ENCODE measurements at regions not wholly inside any gene's neighbourhood (a gene's known extent, or its start where the extent isn't known, plus 50 kb on each side); places are given as distances from the start of the nearest gene placed in this dataset.
"Not testable (repeated sequence)": the region's sequence is repeated elsewhere in the genome, so short reads cannot be mapped to it uniquely, and the experiment has no call there.

- DNase-seq (ENCODE audit: low spot score in 2 of 2) (no peak), ATAC-seq (no peak)
- Mint-ChIP-seq H3K27ac (no peak overlapping the region), H3K9me3 (no peaks in the 10 kb centered on the region), H3K36me3 (no peaks in the 10 kb centered on the region)
Observed at GRCh38 chr6:126682440-126682839, 342.5 kb downstream of the CENPW start.

- peaks cover 5 to 13% of the 10 kb centered on the region in 2 donors for H3K9me3 Mint-ChIP-seq
- no peak for DNase-seq (ENCODE audit: low spot score in 2 of 2)
- H3K36me3 Mint-ChIP-seq = no peaks in the 10 kb centered on the region
- no peak for ATAC-seq
- H3K27ac Mint-ChIP-seq = no peak overlapping the region
Observed at GRCh38 chr6:126685182-126685581, 345.3 kb downstream of the CENPW start.

- DNase-seq (ENCODE audit: low spot score in 2 of 2) (no peak), ATAC-seq (no peak)
- H3K36me3 Mint-ChIP-seq = no peaks in the 10 kb centered on the region
- H3K27ac Mint-ChIP-seq = no peak overlapping the region
- H3K9me3 Mint-ChIP-seq = peaks cover 0 to 1% of the 10 kb centered on the region in 2 donors
Observed at GRCh38 chr6:126696921-126697693, 357.2 kb downstream of the CENPW start.

GRCh38 chr6:126698732-126699240 is 358.9 kb downstream of the CENPW start:
- Mint-ChIP-seq H3K36me3 (no peaks in the 10 kb centered on the region), H3K9me3 (no peaks in the 10 kb centered on the region), H3K27ac (no peak overlapping the region)
- ATAC-seq (no peak), DNase-seq (ENCODE audit: low spot score in 2 of 2) (no peak)

- Mint-ChIP-seq H3K27ac (no peak overlapping the region), H3K9me3 (peaks cover 0 to 4% of the 10 kb centered on the region in 2 donors), H3K36me3 (no peaks in the 10 kb centered on the region)
- DNase-seq (ENCODE audit: low spot score in 2 of 2) (no peak), ATAC-seq (no peak)
Observed at GRCh38 chr6:126701676-126702560, 362.0 kb downstream of the CENPW start.

GRCh38 chr6:126716032-126716431 is 376.1 kb downstream of the CENPW start:
- Mint-ChIP-seq H3K27ac (no peak overlapping the region), H3K36me3 (no peaks in the 10 kb centered on the region), H3K9me3 (no peaks in the 10 kb centered on the region)
- ATAC-seq = no peak
- no peak for DNase-seq (ENCODE audit: low spot score in 2 of 2)

- DNase-seq (ENCODE audit: low spot score in 2 of 2) = no peak
- H3K9me3 Mint-ChIP-seq = no peaks in the 10 kb centered on the region
- no peak overlapping the region for H3K27ac Mint-ChIP-seq
- ATAC-seq = no peak
- no peaks in the 10 kb centered on the region for H3K36me3 Mint-ChIP-seq
Observed at GRCh38 chr6:126716826-126717509, 377.1 kb downstream of the CENPW start.

- Mint-ChIP-seq H3K36me3 (no peaks in the 10 kb centered on the region), H3K27ac (no peak overlapping the region), H3K9me3 (no peaks in the 10 kb centered on the region)
- DNase-seq (ENCODE audit: low spot score in 2 of 2) (no peak), ATAC-seq (no peak)
Observed at GRCh38 chr6:126718600-126719327, 378.8 kb downstream of the CENPW start.

GRCh38 chr6:126720304-126720703 is 380.4 kb downstream of the CENPW start:
- no peaks in the 10 kb centered on the region for H3K9me3 Mint-ChIP-seq
- ATAC-seq = no peak
- H3K36me3 Mint-ChIP-seq = no peaks in the 10 kb centered on the region
- H3K27ac Mint-ChIP-seq = no peak overlapping the region
- DNase-seq (ENCODE audit: low spot score in 2 of 2) = no peak

- H3K27ac Mint-ChIP-seq = no peak overlapping the region
- H3K36me3 Mint-ChIP-seq = no peaks in the 10 kb centered on the region
- DNase-seq (ENCODE audit: low spot score in 2 of 2) (no peak), ATAC-seq (no peak)
- no peaks in the 10 kb centered on the region for H3K9me3 Mint-ChIP-seq
Observed at GRCh38 chr6:126721581-126722160, 381.8 kb downstream of the CENPW start.

- H3K9me3 Mint-ChIP-seq = peaks cover 0 to 2% of the 10 kb centered on the region in 2 donors
- H3K27ac Mint-ChIP-seq = no peak overlapping the region
- DNase-seq (ENCODE audit: low spot score in 2 of 2) (no peak), ATAC-seq (no peak)
- peaks cover 0 to 4% of the 10 kb centered on the region in 2 donors for H3K36me3 Mint-ChIP-seq
Observed at GRCh38 chr6:126722411-126722810, 382.5 kb downstream of the CENPW start.

- DNase-seq (ENCODE audit: low spot score in 2 of 2) (no peak), ATAC-seq (no peak)
- peaks cover 0 to 8% of the 10 kb centered on the region in 2 donors for H3K36me3 Mint-ChIP-seq
- H3K27ac Mint-ChIP-seq = no peak overlapping the region
- peaks cover 0 to 6% of the 10 kb centered on the region in 2 donors for H3K9me3 Mint-ChIP-seq
Observed at GRCh38 chr6:126723541-126724170, 383.7 kb downstream of the CENPW start.

GRCh38 chr6:126724821-126725220 is 384.9 kb downstream of the CENPW start:
- Mint-ChIP-seq H3K27ac (no peak overlapping the region), H3K9me3 (peaks cover 0 to 11% of the 10 kb centered on the region in 2 donors), H3K36me3 (peaks cover 0 to 13% of the 10 kb centered on the region in 2 donors)
- ATAC-seq (no peak), DNase-seq (ENCODE audit: low spot score in 2 of 2) (no peak)

- not testable (repeated sequence) for H3K27ac Mint-ChIP-seq; ATAC-seq; DNase-seq (ENCODE audit: low spot score in 2 of 2)
- Mint-ChIP-seq H3K9me3 (peaks cover 0 to 11% of the 10 kb centered on the region in 2 donors), H3K36me3 (peaks cover 0 to 13% of the 10 kb centered on the region in 2 donors)
Observed at GRCh38 chr6:126726454-126726853, 386.5 kb downstream of the CENPW start.

GRCh38 chr6:126738146-126738545 is 380.3 kb upstream of the RSPO3 start:
- no peaks in the 10 kb centered on the region for H3K36me3 Mint-ChIP-seq
- ATAC-seq (no peak), DNase-seq (ENCODE audit: low spot score in 2 of 2) (no peak)
- H3K27ac Mint-ChIP-seq = no peak overlapping the region
- H3K9me3 Mint-ChIP-seq = peaks cover 0 to 5% of the 10 kb centered on the region in 2 donors
